SK-N-SH (cell line): ENCODE measurements at regions not wholly inside any gene's neighbourhood (a gene's known extent, or its start where the extent isn't known, plus 50 kb on each side); places are given as distances from the start of the nearest gene placed in this dataset.

Source experiments
- CTCF ChIA-PET: fragments of 300-600, 350-600 bp; formaldehyde crosslinking; extraction: SDS; loops from one replicate; lab custom pipeline; 2021; lab: Yijun Ruan, JAX
- POLR2A ChIA-PET: fragments of 350-600 bp; sonication (Branson Sonifier 250); formaldehyde crosslinking; extraction: SDS; loops from one replicate; lab custom pipeline; 2020; ENCODE audit warnings: antibody characterized with exemption, inconsistent platforms; lab: Yijun Ruan, JAX
- DNase-seq: peaks from one replicate; pipeline ENCODE4 v3.0.0; 2012
- H2AFZ ChIP-seq: fragments of 200-600 bp; sonication (generic); 2 replicates; pipeline ENCODE4 v1.8.1; 2016; ENCODE audit warnings: antibody characterized with exemption, mild to moderate bottlenecking, low read depth
- H3F3A ChIP-seq: fragments of 200-600 bp; sonication (generic); replicated peaks from 2 replicates; pipeline ENCODE3; 2016; ENCODE audit warnings: antibody characterized with exemption, mild to moderate bottlenecking; ENCODE audit not compliant: insufficient read depth
- H3K27ac ChIP-seq, 2 experiments: fragments of 200-500 bp in 1 of 2; fragments of 200-600 bp in 1 of 2; sonication (Bioruptor generic) in 1 of 2; sonication (generic), shearing (Covaris generic) in 1 of 2; 2 replicates each; pipeline versions ENCODE4 v1.5.1 to v1.6.1; 2014 to 2016; ENCODE audit warnings: low read depth in 2 of 2, inconsistent platforms in 1 of 2, low read length in 1 of 2, mild to moderate bottlenecking in 1 of 2, mixed read lengths in 1 of 2
- H3K27me3 ChIP-seq: fragments of 200-600 bp; sonication (generic), shearing (Covaris generic); 2 replicates; pipeline ENCODE4 v1.6.1; 2016; ENCODE audit warnings: mixed run types; ENCODE audit not compliant: insufficient read depth
- H3K36me3 ChIP-seq, 2 experiments: fragments of 200-500 bp in 1 of 2; fragments of 200-600 bp in 1 of 2; sonication (Bioruptor generic) in 1 of 2; sonication (generic) in 1 of 2; replicated peaks in 1 of 2; 2 replicates each; pipeline versions ENCODE3 to v1.5.1; 2014 to 2016; ENCODE audit warnings: low read length in 1 of 2, mild to moderate bottlenecking in 1 of 2; ENCODE audit not compliant: insufficient read depth in 2 of 2, control insufficient read depth in 1 of 2
- H3K4me1 ChIP-seq, 2 experiments: fragments of 200-500 bp in 1 of 2; fragments of 200-600 bp in 1 of 2; sonication (Bioruptor generic) in 1 of 2; sonication (generic), shearing (Covaris generic) in 1 of 2; 2 replicates each; pipeline versions ENCODE4 v1.5.1 to v1.6.1; 2014 to 2016; ENCODE audit warnings: low read depth in 1 of 2, low read length in 1 of 2, mixed run types in 1 of 2; ENCODE audit not compliant: insufficient read depth in 2 of 2, control insufficient read depth in 1 of 2
- H3K4me2 ChIP-seq: fragments of 200-600 bp; sonication (generic), shearing (Covaris generic); 2 replicates; pipeline ENCODE4 v1.6.1; 2017; ENCODE audit warnings: mixed run types
- H3K4me3 ChIP-seq, 2 experiments: fragments of 200-500 bp in 1 of 2; fragments of 200-600 bp in 1 of 2; sonication (Bioruptor generic) in 1 of 2; sonication (generic), shearing (Covaris generic) in 1 of 2; 2 replicates each; pipeline versions ENCODE4 v1.5.1 to v1.8.1; 2014 to 2016; ENCODE audit warnings: low read depth in 2 of 2, inconsistent platforms in 1 of 2, low read length in 1 of 2, mild to moderate bottlenecking in 1 of 2, mixed read lengths in 1 of 2, moderate library complexity in 1 of 2
- H3K79me2 ChIP-seq: fragments of 200-600 bp; sonication (generic); 2 replicates; pipeline ENCODE4 v1.8.1; 2017; ENCODE audit warnings: mild to moderate bottlenecking; ENCODE audit not compliant: insufficient read depth
- H3K9ac ChIP-seq: fragments of 200-600 bp; sonication (generic); 2 replicates; pipeline ENCODE4 v1.6.1; 2017; ENCODE audit warnings: mixed run types
- H3K9me2 ChIP-seq: fragments of 200-600 bp; sonication (generic); 2 replicates; pipeline ENCODE4 v1.6.1; 2017; ENCODE audit warnings: mixed run types
- H3K9me3 ChIP-seq: fragments of 200-600 bp; sonication (generic); 2 replicates; pipeline ENCODE4 v1.6.1; 2017; ENCODE audit warnings: mixed run types, mild to moderate bottlenecking, moderate library complexity
- H4K20me1 ChIP-seq: fragments of 200-600 bp; sonication (generic); 2 replicates; pipeline ENCODE4 v1.6.1; 2017; ENCODE audit warnings: mild to moderate bottlenecking, mixed run types; ENCODE audit not compliant: insufficient read depth
- CHD2 ChIP-seq: fragments of 150-350 bp; IDR thresholded peaks from 2 replicates; pipeline ENCODE4 v1.6.1; 2018; ENCODE audit warnings: low read length; ENCODE audit not compliant: partially characterized antibody
- ELF1 ChIP-seq: IDR thresholded peaks from 2 replicates; pipeline ENCODE4 v1.4.0; 2012
- EZH2phosphoT487 ChIP-seq: fragments of 200-600 bp; sonication (generic); IDR thresholded peaks from 2 replicates; pipeline ENCODE4 v1.6.1; 2017; ENCODE audit warnings: low read depth, mixed run types, mild to moderate bottlenecking, antibody characterized with exemption, moderate library complexity, borderline replicate concordance
- FOSL2 ChIP-seq: IDR thresholded peaks from 2 replicates; pipeline ENCODE4 v1.4.0; 2012; ENCODE audit warnings: low read depth, mild to moderate bottlenecking, moderate library complexity, borderline replicate concordance
- GABPA ChIP-seq: IDR thresholded peaks from 2 replicates; pipeline ENCODE4 v1.4.0; 2012; ENCODE audit warnings: low read depth, mild to moderate bottlenecking
- GATA2 ChIP-seq: sonication (generic); formaldehyde crosslinking; IDR thresholded peaks from 2 replicates; pipeline ENCODE4 v1.5.0; 2020; ENCODE audit warnings: mild to moderate bottlenecking, missing genetic modification reagents
- JUND ChIP-seq: IDR thresholded peaks from 2 replicates; pipeline ENCODE4 v1.4.0; 2012
- NFIC ChIP-seq: IDR thresholded peaks from 2 replicates; pipeline ENCODE4 v1.4.0; 2012; ENCODE audit warnings: borderline replicate concordance
- POLR2AphosphoS5 ChIP-seq: IDR thresholded peaks from 2 replicates; pipeline ENCODE4 v1.6.1; 2012; ENCODE audit warnings: low read depth, low read length
- RAD21 ChIP-seq: IDR thresholded peaks from 2 replicates; pipeline ENCODE4 v1.6.1; 2012; ENCODE audit warnings: mild to moderate bottlenecking, low read length
- SIN3A ChIP-seq: IDR thresholded peaks from 2 replicates; pipeline ENCODE4 v1.6.1; 2012; ENCODE audit warnings: low read depth, mild to moderate bottlenecking, low read length, moderate library complexity, borderline replicate concordance
- TCF12 ChIP-seq: IDR thresholded peaks from 2 replicates; pipeline ENCODE4 v1.4.0; 2012
- TEAD4 ChIP-seq: IDR thresholded peaks from 2 replicates; pipeline ENCODE4 v1.4.0; 2012; ENCODE audit warnings: mild to moderate bottlenecking, borderline replicate concordance; ENCODE audit not compliant: insufficient read depth
- WGBS: methylation state at CpG from one replicate; pipeline ENCODE4 v1.1.6; 2017; ENCODE audit warnings: low lambda C conversion rate; 5-methylcytosine and 5-hydroxymethylcytosine counted together
- TF ChIP-seq, protein P1 (sequence below): fragments of 150-350 bp; IDR thresholded peaks from 2 replicates; pipeline ENCODE4 v1.6.1; 2017; ENCODE audit warnings: antibody characterized with exemption, low read length, low read depth, borderline replicate concordance
- TF ChIP-seq, protein P2 (sequence below): fragments of 200-600 bp; sonication (generic); IDR thresholded peaks from 2 replicates; pipeline ENCODE4 v1.6.1; 2017; ENCODE audit warnings: antibody characterized with exemption, mild to moderate bottlenecking, moderate library complexity
- TF ChIP-seq, protein P3 (sequence below): fragments of 150-350 bp; IDR thresholded peaks from 2 replicates; pipeline ENCODE4 v1.6.1; 2016; ENCODE audit warnings: mild to moderate bottlenecking, low read depth, low read length
- TF ChIP-seq, protein P4 (sequence below): IDR thresholded peaks from 2 replicates; pipeline ENCODE4 v1.4.0; 2012; ENCODE audit warnings: low read depth, borderline replicate concordance
- TF ChIP-seq, protein P5 (sequence below): IDR thresholded peaks from 2 replicates; pipeline ENCODE4 v1.6.1; 2012; ENCODE audit warnings: mild to moderate bottlenecking, low read depth, low read length, moderate library complexity
- TF ChIP-seq, protein P6 (sequence below): IDR thresholded peaks from 2 replicates; pipeline ENCODE4; 2012
- TF ChIP-seq, protein P7 (sequence below): IDR thresholded peaks from 2 replicates; pipeline ENCODE4 v1.4.0; 2012; ENCODE audit warnings: low read depth

DNA sequence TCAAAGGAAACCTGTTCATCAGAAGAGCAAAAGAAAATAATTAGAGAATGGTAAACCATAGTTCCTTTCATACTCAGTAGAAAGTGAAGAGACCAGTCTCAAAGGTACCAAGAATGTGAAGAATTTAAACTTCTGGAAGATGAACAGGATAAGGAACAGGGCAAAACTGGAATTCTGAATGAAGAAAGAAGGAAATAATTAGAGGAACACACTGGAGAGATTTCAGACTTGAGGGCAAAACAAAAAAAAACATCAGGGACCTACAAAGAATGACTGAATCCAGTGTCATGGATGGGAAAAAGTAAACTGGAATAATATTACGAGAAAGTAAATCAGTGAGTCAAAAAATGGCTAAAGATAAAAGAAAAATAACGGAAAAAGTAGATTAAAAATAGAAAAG, 245.6 kb upstream of the NEIL3 start:
- Histone ChIP-seq H3K9ac (no peak overlapping the region), H2AFZ (no peak overlapping the region), H3K9me2 (no peaks in the 10 kb centered on the region), H3K4me3 (no peak overlapping the region), H3K27ac (no peak overlapping the region; a peak in 1 of 4 replicates), H3K4me2 (no peak overlapping the region), H3K79me2 (no peaks in the 10 kb centered on the region), H3F3A (no peaks in the 10 kb centered on the region), H4K20me1 (no peaks in the 10 kb centered on the region), H3K9me3 (no peaks in the 10 kb centered on the region), H3K4me1 (no peaks in the 10 kb centered on the region), H3K27me3 (no peaks in the 10 kb centered on the region), H3K36me3 (no peaks in the 10 kb centered on the region)
- CTCF ChIA-PET: no interaction called here
- TF ChIP-seq GATA2 (CRISPR knock-in tag) (no peak), ELF1 (no peak), RAD21 (no peak), TEAD4 (no peak), NFIC (no peak), GABPA (no peak), POLR2AphosphoS5 (no peak), JUND (no peak), FOSL2 (no peak), EZH2phosphoT487 (no peak), SIN3A (no peak), TCF12 (no peak), CHD2 (no peak)
- TF ChIP-seq, protein P1, sequence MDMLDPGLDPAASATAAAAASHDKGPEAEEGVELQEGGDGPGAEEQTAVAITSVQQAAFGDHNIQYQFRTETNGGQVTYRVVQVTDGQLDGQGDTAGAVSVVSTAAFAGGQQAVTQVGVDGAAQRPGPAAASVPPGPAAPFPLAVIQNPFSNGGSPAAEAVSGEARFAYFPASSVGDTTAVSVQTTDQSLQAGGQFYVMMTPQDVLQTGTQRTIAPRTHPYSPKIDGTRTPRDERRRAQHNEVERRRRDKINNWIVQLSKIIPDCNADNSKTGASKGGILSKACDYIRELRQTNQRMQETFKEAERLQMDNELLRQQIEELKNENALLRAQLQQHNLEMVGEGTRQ: no peak
- TF ChIP-seq, protein P2, sequence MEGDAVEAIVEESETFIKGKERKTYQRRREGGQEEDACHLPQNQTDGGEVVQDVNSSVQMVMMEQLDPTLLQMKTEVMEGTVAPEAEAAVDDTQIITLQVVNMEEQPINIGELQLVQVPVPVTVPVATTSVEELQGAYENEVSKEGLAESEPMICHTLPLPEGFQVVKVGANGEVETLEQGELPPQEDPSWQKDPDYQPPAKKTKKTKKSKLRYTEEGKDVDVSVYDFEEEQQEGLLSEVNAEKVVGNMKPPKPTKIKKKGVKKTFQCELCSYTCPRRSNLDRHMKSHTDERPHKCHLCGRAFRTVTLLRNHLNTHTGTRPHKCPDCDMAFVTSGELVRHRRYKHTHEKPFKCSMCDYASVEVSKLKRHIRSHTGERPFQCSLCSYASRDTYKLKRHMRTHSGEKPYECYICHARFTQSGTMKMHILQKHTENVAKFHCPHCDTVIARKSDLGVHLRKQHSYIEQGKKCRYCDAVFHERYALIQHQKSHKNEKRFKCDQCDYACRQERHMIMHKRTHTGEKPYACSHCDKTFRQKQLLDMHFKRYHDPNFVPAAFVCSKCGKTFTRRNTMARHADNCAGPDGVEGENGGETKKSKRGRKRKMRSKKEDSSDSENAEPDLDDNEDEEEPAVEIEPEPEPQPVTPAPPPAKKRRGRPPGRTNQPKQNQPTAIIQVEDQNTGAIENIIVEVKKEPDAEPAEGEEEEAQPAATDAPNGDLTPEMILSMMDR: no peak
- TF ChIP-seq, protein P3, sequence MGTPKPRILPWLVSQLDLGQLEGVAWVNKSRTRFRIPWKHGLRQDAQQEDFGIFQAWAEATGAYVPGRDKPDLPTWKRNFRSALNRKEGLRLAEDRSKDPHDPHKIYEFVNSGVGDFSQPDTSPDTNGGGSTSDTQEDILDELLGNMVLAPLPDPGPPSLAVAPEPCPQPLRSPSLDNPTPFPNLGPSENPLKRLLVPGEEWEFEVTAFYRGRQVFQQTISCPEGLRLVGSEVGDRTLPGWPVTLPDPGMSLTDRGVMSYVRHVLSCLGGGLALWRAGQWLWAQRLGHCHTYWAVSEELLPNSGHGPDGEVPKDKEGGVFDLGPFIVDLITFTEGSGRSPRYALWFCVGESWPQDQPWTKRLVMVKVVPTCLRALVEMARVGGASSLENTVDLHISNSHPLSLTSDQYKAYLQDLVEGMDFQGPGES: no peak
- TF ChIP-seq, protein P4, sequence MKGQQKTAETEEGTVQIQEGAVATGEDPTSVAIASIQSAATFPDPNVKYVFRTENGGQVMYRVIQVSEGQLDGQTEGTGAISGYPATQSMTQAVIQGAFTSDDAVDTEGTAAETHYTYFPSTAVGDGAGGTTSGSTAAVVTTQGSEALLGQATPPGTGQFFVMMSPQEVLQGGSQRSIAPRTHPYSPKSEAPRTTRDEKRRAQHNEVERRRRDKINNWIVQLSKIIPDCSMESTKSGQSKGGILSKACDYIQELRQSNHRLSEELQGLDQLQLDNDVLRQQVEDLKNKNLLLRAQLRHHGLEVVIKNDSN: no peak
- TF ChIP-seq, protein P5, sequence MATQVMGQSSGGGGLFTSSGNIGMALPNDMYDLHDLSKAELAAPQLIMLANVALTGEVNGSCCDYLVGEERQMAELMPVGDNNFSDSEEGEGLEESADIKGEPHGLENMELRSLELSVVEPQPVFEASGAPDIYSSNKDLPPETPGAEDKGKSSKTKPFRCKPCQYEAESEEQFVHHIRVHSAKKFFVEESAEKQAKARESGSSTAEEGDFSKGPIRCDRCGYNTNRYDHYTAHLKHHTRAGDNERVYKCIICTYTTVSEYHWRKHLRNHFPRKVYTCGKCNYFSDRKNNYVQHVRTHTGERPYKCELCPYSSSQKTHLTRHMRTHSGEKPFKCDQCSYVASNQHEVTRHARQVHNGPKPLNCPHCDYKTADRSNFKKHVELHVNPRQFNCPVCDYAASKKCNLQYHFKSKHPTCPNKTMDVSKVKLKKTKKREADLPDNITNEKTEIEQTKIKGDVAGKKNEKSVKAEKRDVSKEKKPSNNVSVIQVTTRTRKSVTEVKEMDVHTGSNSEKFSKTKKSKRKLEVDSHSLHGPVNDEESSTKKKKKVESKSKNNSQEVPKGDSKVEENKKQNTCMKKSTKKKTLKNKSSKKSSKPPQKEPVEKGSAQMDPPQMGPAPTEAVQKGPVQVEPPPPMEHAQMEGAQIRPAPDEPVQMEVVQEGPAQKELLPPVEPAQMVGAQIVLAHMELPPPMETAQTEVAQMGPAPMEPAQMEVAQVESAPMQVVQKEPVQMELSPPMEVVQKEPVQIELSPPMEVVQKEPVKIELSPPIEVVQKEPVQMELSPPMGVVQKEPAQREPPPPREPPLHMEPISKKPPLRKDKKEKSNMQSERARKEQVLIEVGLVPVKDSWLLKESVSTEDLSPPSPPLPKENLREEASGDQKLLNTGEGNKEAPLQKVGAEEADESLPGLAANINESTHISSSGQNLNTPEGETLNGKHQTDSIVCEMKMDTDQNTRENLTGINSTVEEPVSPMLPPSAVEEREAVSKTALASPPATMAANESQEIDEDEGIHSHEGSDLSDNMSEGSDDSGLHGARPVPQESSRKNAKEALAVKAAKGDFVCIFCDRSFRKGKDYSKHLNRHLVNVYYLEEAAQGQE: no peak
- TF ChIP-seq, protein P6, sequence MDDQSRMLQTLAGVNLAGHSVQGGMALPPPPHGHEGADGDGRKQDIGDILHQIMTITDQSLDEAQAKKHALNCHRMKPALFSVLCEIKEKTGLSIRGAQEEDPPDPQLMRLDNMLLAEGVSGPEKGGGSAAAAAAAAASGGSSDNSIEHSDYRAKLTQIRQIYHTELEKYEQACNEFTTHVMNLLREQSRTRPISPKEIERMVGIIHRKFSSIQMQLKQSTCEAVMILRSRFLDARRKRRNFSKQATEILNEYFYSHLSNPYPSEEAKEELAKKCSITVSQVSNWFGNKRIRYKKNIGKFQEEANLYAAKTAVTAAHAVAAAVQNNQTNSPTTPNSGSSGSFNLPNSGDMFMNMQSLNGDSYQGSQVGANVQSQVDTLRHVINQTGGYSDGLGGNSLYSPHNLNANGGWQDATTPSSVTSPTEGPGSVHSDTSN: no peak
- TF ChIP-seq, protein P7, sequence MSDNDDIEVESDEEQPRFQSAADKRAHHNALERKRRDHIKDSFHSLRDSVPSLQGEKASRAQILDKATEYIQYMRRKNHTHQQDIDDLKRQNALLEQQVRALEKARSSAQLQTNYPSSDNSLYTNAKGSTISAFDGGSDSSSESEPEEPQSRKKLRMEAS: no peak
- 75% methylated on average over 2 of the region's 2 CpGs for WGBS
- POLR2A ChIA-PET: no interaction called here
- DNase-seq: no peak
